ENCODE measurements at regions not wholly inside any gene's neighbourhood (a gene's known extent, or its start where the extent isn't known, plus 50 kb on each side); places are given as distances from the start of the nearest gene placed in this dataset.
A peak's percentile ranks its signal among the peaks of the same experiment; 100 is the strongest.

DNA sequence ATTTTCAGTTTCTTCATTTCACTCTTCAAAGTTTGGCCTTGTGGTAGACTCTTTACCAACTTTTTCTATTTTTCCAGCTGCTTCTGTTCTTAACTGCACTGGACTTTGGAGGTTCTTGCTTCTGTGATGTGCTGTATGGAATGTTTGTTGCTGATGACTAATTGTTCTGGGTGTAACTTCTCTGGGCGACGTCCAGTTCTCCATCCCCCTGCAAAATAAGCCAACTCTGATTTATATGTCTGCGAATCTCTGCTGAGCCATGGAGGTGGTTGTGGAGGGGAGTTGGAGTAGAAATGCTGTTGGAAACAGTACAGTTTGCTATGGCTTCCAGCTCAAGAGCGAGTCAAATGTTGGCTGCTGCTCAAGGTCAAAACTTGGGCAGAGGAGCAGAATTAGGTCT, 113.9 kb upstream of the DYRK2 start:
- H3K4me1 ChIP-seq (ENCODE audit: insufficient read depth, insufficient read length), result peaks cover 6% of the 10 kb centered on the region
- H3K27me3 ChIP-seq (ENCODE audit: insufficient read depth, insufficient read length), result no peaks in the 10 kb centered on the region
- TF ChIP-seq SUZ12 (IDR thresholded peaks at IDR 0.05; ENCODE audit: extremely low read depth, insufficient read depth, insufficient read length) (no peak), ZNF274 (IDR thresholded peaks at IDR 0.05; ENCODE audit: low read depth, low read length) (no peak), YY1 (IDR thresholded peaks at IDR 0.05; ENCODE audit: insufficient read depth, insufficient read length) (no peak)
- DNase-seq (ENCODE audit: low read depth, low spot score), result no peak
- no peaks in the 10 kb centered on the region for H3K9me3 ChIP-seq (ENCODE audit: insufficient read depth, low read length)
- H3K36me3 ChIP-seq (ENCODE audit: insufficient read depth, insufficient read length, low read length), result no peaks in the 10 kb centered on the region
- no peak overlapping the region for H3K4me3 ChIP-seq (ENCODE audit: insufficient read length, low read depth)
- H3K9ac ChIP-seq (ENCODE audit: insufficient read length, low read depth), result no peak overlapping the region

DNA sequence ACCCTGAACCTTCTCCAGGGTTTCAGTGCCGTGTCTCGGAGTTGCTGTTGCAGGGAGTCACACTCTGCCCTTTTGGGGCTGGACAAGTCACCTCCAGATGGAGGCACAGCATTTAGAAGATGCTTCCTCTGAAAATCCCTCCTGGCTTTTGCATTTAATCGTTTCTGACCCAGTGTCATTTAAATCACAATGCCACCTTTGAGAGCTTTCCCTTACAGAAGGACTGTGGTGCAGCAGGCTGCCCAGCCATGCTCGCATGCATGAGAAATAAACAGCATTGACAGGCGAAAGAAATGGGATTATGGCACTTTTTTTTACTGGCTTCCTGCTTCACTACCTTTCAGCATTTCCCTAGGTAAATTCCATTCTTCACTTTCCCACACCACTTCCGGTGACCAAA, 113.4 kb upstream of the DYRK2 start:
- TF ChIP-seq YY1 (IDR thresholded peaks at IDR 0.05; ENCODE audit: insufficient read depth, insufficient read length) (no peak), ZNF274 (IDR thresholded peaks at IDR 0.05; ENCODE audit: low read depth, low read length) (no peak), SUZ12 (IDR thresholded peaks at IDR 0.05; ENCODE audit: extremely low read depth, insufficient read depth, insufficient read length) (no peak)
- Histone ChIP-seq H3K4me3 (ENCODE audit: insufficient read length, low read depth) (no peak overlapping the region), H3K9ac (ENCODE audit: insufficient read length, low read depth) (no peak overlapping the region), H3K4me1 (ENCODE audit: insufficient read depth, insufficient read length) (peaks cover 6% of the 10 kb centered on the region), H3K27me3 (ENCODE audit: insufficient read depth, insufficient read length) (no peaks in the 10 kb centered on the region), H3K9me3 (ENCODE audit: insufficient read depth, low read length) (no peaks in the 10 kb centered on the region), H3K36me3 (ENCODE audit: insufficient read depth, insufficient read length, low read length) (no peaks in the 10 kb centered on the region)
- DNase-seq (ENCODE audit: low read depth, low spot score), result peak; percentile 68

DNA sequence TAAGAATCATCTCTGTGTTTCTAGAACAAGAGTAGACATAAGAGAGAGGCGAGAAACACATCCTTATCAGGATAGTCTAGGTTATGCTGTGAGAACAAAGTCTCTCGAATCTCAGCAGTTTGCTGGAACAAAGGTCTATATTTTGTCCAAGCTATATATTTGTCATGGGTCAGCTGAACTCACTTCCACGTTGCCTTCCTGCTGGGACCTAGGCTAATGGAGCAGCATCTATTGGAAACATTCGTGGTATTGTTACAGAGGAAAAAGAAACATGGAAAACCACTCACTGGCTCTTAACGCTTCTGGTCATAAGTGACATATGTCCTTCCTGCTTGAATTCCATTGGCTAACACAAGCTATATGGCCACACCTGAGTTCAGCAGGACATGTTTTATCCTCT, 112.6 kb upstream of the DYRK2 start:
- Histone ChIP-seq H3K9ac (ENCODE audit: insufficient read length, low read depth) (no peak overlapping the region), H3K36me3 (ENCODE audit: insufficient read depth, insufficient read length, low read length) (no peaks in the 10 kb centered on the region), H3K9me3 (ENCODE audit: insufficient read depth, low read length) (no peaks in the 10 kb centered on the region), H3K27me3 (ENCODE audit: insufficient read depth, insufficient read length) (no peaks in the 10 kb centered on the region), H3K4me1 (ENCODE audit: insufficient read depth, insufficient read length) (peaks cover 6% of the 10 kb centered on the region), H3K4me3 (ENCODE audit: insufficient read length, low read depth) (no peak overlapping the region)
- no peak for DNase-seq (ENCODE audit: low read depth, low spot score)
- TF ChIP-seq YY1 (IDR thresholded peaks at IDR 0.05; ENCODE audit: insufficient read depth, insufficient read length) (no peak), SUZ12 (IDR thresholded peaks at IDR 0.05; ENCODE audit: extremely low read depth, insufficient read depth, insufficient read length) (no peak), ZNF274 (IDR thresholded peaks at IDR 0.05; ENCODE audit: low read depth, low read length) (no peak)

DNA sequence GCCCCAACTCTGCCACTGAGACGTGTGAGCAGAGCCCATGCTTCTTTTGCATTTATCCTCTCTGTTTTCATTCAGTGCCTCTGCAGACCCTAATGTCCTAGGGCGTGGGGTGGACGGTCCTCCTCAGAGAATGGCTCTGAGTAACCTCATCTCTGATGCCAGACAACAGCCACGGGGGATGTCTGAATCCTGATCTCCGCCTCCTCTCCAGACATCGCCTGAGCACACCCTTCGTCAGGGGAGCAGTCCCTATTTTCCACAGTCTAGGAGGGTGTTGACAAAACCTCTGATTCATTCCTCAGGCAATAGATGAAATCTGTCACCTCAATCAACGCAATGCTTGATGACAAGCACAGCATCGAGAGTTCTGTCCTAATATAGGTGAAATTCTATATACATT, 109.2 kb upstream of the DYRK2 start:
- H3K36me3 ChIP-seq (ENCODE audit: insufficient read depth, insufficient read length, low read length), result no peaks in the 10 kb centered on the region
- peaks cover 6% of the 10 kb centered on the region for H3K4me1 ChIP-seq (ENCODE audit: insufficient read depth, insufficient read length)
- H3K27me3 ChIP-seq (ENCODE audit: insufficient read depth, insufficient read length), result no peaks in the 10 kb centered on the region
- TF ChIP-seq ZNF274 (IDR thresholded peaks at IDR 0.05; ENCODE audit: low read depth, low read length) (no peak), YY1 (IDR thresholded peaks at IDR 0.05; ENCODE audit: insufficient read depth, insufficient read length) (no peak), SUZ12 (IDR thresholded peaks at IDR 0.05; ENCODE audit: extremely low read depth, insufficient read depth, insufficient read length) (no peak)
- H3K4me3 ChIP-seq (ENCODE audit: insufficient read length, low read depth), result no peak overlapping the region
- H3K9ac ChIP-seq (ENCODE audit: insufficient read length, low read depth), result no peak overlapping the region
- DNase-seq (ENCODE audit: low read depth, low spot score), result no peak
- H3K9me3 ChIP-seq (ENCODE audit: insufficient read depth, low read length), result no peaks in the 10 kb centered on the region

DNA sequence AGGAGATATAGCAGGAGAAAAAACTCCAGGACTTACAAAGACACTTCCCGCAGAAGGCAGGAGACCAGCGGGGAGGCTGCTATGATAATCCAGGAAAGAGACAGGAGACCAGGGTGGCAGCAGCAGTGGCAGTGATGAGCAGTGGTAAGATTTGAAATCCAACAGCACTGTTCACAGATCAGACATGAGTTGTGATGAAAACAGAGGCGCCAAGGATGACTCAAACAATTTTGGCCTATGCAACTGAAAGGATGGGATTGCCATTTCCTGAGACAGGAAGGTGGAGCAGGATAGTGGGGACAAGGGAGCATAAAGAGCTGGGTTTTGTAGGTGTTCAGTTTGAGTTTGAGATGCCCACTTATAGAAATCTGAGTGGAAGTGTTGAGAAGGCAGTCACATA, 108.6 kb upstream of the DYRK2 start:
- no peaks in the 10 kb centered on the region for H3K27me3 ChIP-seq (ENCODE audit: insufficient read depth, insufficient read length)
- no peaks in the 10 kb centered on the region for H3K36me3 ChIP-seq (ENCODE audit: insufficient read depth, insufficient read length, low read length)
- TF ChIP-seq SUZ12 (IDR thresholded peaks at IDR 0.05; ENCODE audit: extremely low read depth, insufficient read depth, insufficient read length), result no peak
- no peak overlapping the region for H3K4me3 ChIP-seq (ENCODE audit: insufficient read length, low read depth)
- H3K9ac ChIP-seq (ENCODE audit: insufficient read length, low read depth), result no peak overlapping the region
- no peaks in the 10 kb centered on the region for H3K9me3 ChIP-seq (ENCODE audit: insufficient read depth, low read length)
- H3K4me1 ChIP-seq (ENCODE audit: insufficient read depth, insufficient read length), result peaks cover 3% of the 10 kb centered on the region
- DNase-seq (ENCODE audit: low read depth, low spot score), result no peak

DNA sequence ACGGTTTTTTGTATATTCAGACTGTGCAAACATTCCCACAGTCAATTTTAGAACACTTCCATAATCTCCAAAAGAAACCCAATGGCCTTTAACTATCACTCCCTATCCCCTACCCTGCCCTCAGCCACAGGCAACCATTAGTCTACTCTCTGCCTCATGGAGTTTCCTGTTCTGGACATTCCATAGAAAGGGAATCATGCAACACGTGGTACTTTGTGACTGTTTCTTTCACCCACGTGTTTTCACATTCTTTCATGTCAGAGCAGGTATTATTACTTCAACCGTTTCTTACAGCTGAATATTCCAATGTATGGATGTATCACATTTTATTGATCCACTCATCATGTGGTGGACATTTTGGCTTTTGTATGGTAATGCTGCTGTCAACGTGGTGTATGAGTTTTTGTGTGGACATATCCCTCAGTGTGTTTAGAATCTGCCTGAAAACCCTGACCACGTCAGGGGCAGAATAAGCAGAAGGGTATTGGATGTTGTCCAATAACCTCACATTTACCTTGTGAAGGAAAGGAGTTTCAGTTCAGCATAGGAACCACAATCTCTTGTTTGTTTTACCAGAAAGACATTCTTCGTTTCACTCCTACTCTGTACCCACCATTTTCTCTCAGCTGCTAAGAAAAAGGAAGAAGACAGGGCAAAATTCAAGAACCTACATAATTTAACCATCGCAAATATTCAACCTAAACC, 107.5 kb upstream of the DYRK2 start:
- H3K9ac ChIP-seq (ENCODE audit: insufficient read length, low read depth), result no peak overlapping the region
- no peaks in the 10 kb centered on the region for H3K36me3 ChIP-seq (ENCODE audit: insufficient read depth, insufficient read length, low read length)
- TF ChIP-seq ZNF274 (IDR thresholded peaks at IDR 0.05; ENCODE audit: low read depth, low read length) (no peak), YY1 (IDR thresholded peaks at IDR 0.05; ENCODE audit: insufficient read depth, insufficient read length) (no peak), SUZ12 (IDR thresholded peaks at IDR 0.05; ENCODE audit: extremely low read depth, insufficient read depth, insufficient read length) (no peak)
- H3K4me3 ChIP-seq (ENCODE audit: insufficient read length, low read depth), result no peak overlapping the region
- H3K27me3 ChIP-seq (ENCODE audit: insufficient read depth, insufficient read length), result no peaks in the 10 kb centered on the region
- no peak for DNase-seq (ENCODE audit: low read depth, low spot score)
- no peaks in the 10 kb centered on the region for H3K4me1 ChIP-seq (ENCODE audit: insufficient read depth, insufficient read length)
- no peaks in the 10 kb centered on the region for H3K9me3 ChIP-seq (ENCODE audit: insufficient read depth, low read length)

DNA sequence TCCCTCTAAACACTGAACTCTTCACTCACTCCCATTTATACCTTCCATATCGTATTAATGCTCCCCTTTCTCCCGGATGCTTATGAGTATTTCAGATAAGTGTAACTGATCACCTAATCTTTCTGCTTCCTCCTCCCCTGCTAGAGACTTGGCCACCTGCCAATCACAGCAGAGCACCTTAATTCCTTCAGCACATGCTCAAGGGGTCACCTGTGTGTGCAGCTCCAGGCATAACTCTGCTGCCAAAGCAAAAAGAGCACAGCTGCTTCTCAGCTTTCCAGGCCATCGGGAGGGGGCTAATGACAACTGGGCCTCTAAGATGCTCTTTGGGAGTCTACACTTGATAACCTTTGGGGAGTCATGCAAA, 106.9 kb upstream of the DYRK2 start:
- Histone ChIP-seq H3K27me3 (ENCODE audit: insufficient read depth, insufficient read length) (no peaks in the 10 kb centered on the region), H3K9ac (ENCODE audit: insufficient read length, low read depth) (no peak overlapping the region), H3K4me3 (ENCODE audit: insufficient read length, low read depth) (no peak overlapping the region), H3K4me1 (ENCODE audit: insufficient read depth, insufficient read length) (no peaks in the 10 kb centered on the region), H3K36me3 (ENCODE audit: insufficient read depth, insufficient read length, low read length) (no peaks in the 10 kb centered on the region), H3K9me3 (ENCODE audit: insufficient read depth, low read length) (no peaks in the 10 kb centered on the region)
- TF ChIP-seq ZNF274 (IDR thresholded peaks at IDR 0.05; ENCODE audit: low read depth, low read length) (no peak), SUZ12 (IDR thresholded peaks at IDR 0.05; ENCODE audit: extremely low read depth, insufficient read depth, insufficient read length) (no peak), YY1 (IDR thresholded peaks at IDR 0.05; ENCODE audit: insufficient read depth, insufficient read length) (no peak)
- DNase-seq (ENCODE audit: low read depth, low spot score), result no peak
